ENCODE measurements at regions not wholly inside any gene's neighbourhood (a gene's known extent, or its start where the extent isn't known, plus 50 kb on each side); places are given as distances from the start of the nearest gene placed in this dataset. TPM values are rescaled to one million over a fixed set of nuclear protein-coding genes. Genes with fewer than 3 reads are reported as not detected.

GRCh38 chr6:1558388-1558787 lies 51.3 kb upstream of the FOXC1 start:
- no peaks in the 10 kb centered on the region for H3K79me2 ChIP-seq
- no peak overlapping the region for H3K27ac ChIP-seq
- H3K4me1 ChIP-seq (ENCODE audit: insufficient read depth) = peaks cover 3% of the 10 kb centered on the region
- 80% methylated on average over 11 of the region's 11 CpGs for WGBS (ENCODE audit: low lambda C conversion rate, missing lambda C conversion rate)
- H4K20me1 ChIP-seq (ENCODE audit: insufficient read depth, poor library complexity, severe bottlenecking) = no peaks in the 10 kb centered on the region
- H3K4me2 ChIP-seq = no peak overlapping the region
- TF ChIP-seq EZH2phosphoT487 (IDR thresholded peaks at IDR 0.05; ENCODE audit: low read depth, severe bottlenecking, unreplicated experiment) = no peak
- H3K9me3 ChIP-seq (ENCODE audit: low read depth) = no peaks in the 10 kb centered on the region
- no peak overlapping the region for H2AFZ ChIP-seq
- no peak overlapping the region for H3K4me3 ChIP-seq
- no peaks in the 10 kb centered on the region for H3K36me3 ChIP-seq (replicated peaks; ENCODE audit: insufficient read depth, low read depth)
- H3K27me3 ChIP-seq = no peaks in the 10 kb centered on the region
- no peak for DNase-seq (ENCODE audit: low spot score)
- no peaks in the 10 kb centered on the region for H3K9me2 ChIP-seq (replicated peaks; ENCODE audit: insufficient read depth)

Small RNA genes lying in the stretch of these regions (small RNA-seq; reads per million reads assigned to genes)
- not detected for gene RN7SL352P
